Liver (tissue), 8 donors: ENCODE measurements at regions not wholly inside any gene's neighbourhood (a gene's known extent, or its start where the extent isn't known, plus 50 kb on each side); places are given as distances from the start of the nearest gene placed in this dataset.
A peak's percentile ranks its signal among the peaks of the same experiment; 100 is the strongest.

Experiments used
- DNase-seq: peaks from one replicate; pipeline ENCODE4 v3.0.0-alpha.2; 2017; ENCODE audit warnings: low spot score
- H3K27ac ChIP-seq, 2 donors: one replicate each; pipeline ENCODE4 v1.7.0; 2013; ENCODE audit warnings: inconsistent platforms in 2 of 2, low read length in 2 of 2, control low read depth in 1 of 2, low read depth in 1 of 2, mild to moderate bottlenecking in 1 of 2
- H3K27me3 ChIP-seq, 4 donors: one replicate each; pipeline versions ENCODE4 v1.6.1 to v1.7.0; 2013; ENCODE audit warnings: low read length in 3 of 4, inconsistent platforms in 1 of 4, mild to moderate bottlenecking in 1 of 4, moderate library complexity in 1 of 4; ENCODE audit not compliant: control insufficient read depth in 4 of 4, insufficient read depth in 4 of 4
- H3K36me3 ChIP-seq, 4 donors: one replicate each; pipeline versions ENCODE4 v1.6.1 to v1.7.0; 2013; ENCODE audit warnings: low read length in 3 of 4, mild to moderate bottlenecking in 3 of 4, low read depth in 1 of 4, moderate library complexity in 1 of 4; ENCODE audit not compliant: control insufficient read depth in 4 of 4, insufficient read depth in 3 of 4
- H3K4me1 ChIP-seq, 4 donors: one replicate each; pipeline versions ENCODE4 v1.6.1 to v1.7.0; 2013; ENCODE audit warnings: low read length in 3 of 4, mild to moderate bottlenecking in 3 of 4, moderate library complexity in 1 of 4; ENCODE audit not compliant: control insufficient read depth in 4 of 4, insufficient read depth in 4 of 4
- H3K4me3 ChIP-seq, 3 donors: one replicate each; pipeline versions ENCODE4 v1.6.1 to v1.7.0; 2013; ENCODE audit warnings: low read length in 3 of 3, control low read depth in 1 of 3, low read depth in 1 of 3, mild to moderate bottlenecking in 1 of 3
- H3K9ac ChIP-seq, 2 donors: one replicate each; pipeline ENCODE4 v1.7.0; 2013; ENCODE audit warnings: low read length in 2 of 2, mild to moderate bottlenecking in 2 of 2, moderate library complexity in 2 of 2, control low read depth in 1 of 2, low read depth in 1 of 2
- H3K9me3 ChIP-seq, 4 donors: one replicate each; pipeline versions ENCODE4 v1.6.1 to v1.7.0; 2013; ENCODE audit warnings: low read length in 3 of 4; ENCODE audit not compliant: control insufficient read depth in 4 of 4
- ATF3 ChIP-seq: IDR thresholded peaks from 2 replicates; pipeline ENCODE4 v1.6.1; 2016; ENCODE audit warnings: antibody characterized with exemption
- CTCF ChIP-seq: fragments of 150-350 bp; IDR thresholded peaks from 2 replicates; pipeline ENCODE4 v1.5.1; 2017; ENCODE audit warnings: improper control_type of control experiment, low read depth, low read length; ENCODE audit not compliant: missing input control
- FOXA2 ChIP-seq: IDR thresholded peaks from 2 replicates; pipeline ENCODE4 v1.6.1; 2016; ENCODE audit warnings: antibody characterized with exemption
- HNF4A ChIP-seq, 2 donors: conservative IDR thresholded peaks; 2 replicates each; pipeline ENCODE4 v1.6.1; 2016; ENCODE audit warnings: antibody characterized with exemption in 2 of 2, mild to moderate bottlenecking in 2 of 2
- HNF4G ChIP-seq: IDR thresholded peaks from 2 replicates; pipeline ENCODE4 v1.6.1; 2016; ENCODE audit warnings: antibody characterized with exemption
- JUND ChIP-seq, 2 donors: IDR thresholded peaks; 2 replicates each; pipeline ENCODE4 v1.6.1; 2016; ENCODE audit warnings: antibody characterized with exemption in 2 of 2
- MAX ChIP-seq: IDR thresholded peaks from 2 replicates; pipeline ENCODE4 v1.6.1; 2016; ENCODE audit warnings: antibody characterized with exemption
- NR2F2 ChIP-seq: IDR thresholded peaks from 2 replicates; pipeline ENCODE4 v1.6.1; 2016; ENCODE audit warnings: antibody characterized with exemption
- RAD21 ChIP-seq, 2 donors: IDR thresholded peaks; 2 replicates each; pipeline ENCODE4 v1.6.1; 2016; ENCODE audit warnings: antibody characterized with exemption in 2 of 2, mild to moderate bottlenecking in 2 of 2
- REST ChIP-seq: IDR thresholded peaks from 2 replicates; pipeline ENCODE4 v1.6.1; 2016; ENCODE audit warnings: antibody characterized with exemption, mild to moderate bottlenecking
- RXRA ChIP-seq, 2 donors: IDR thresholded peaks; 2 replicates each; pipeline ENCODE4 v1.6.1; 2017 to 2018; ENCODE audit warnings: antibody characterized with exemption in 2 of 2, mild to moderate bottlenecking in 1 of 2
- SP1 ChIP-seq: IDR thresholded peaks from 2 replicates; pipeline ENCODE4 v1.6.1; 2018; ENCODE audit warnings: antibody characterized with exemption, mild to moderate bottlenecking
- TAF1 ChIP-seq: conservative IDR thresholded peaks from 2 replicates; pipeline ENCODE4 v1.6.1; 2016; ENCODE audit warnings: antibody characterized with exemption, mild to moderate bottlenecking
- YY1 ChIP-seq: IDR thresholded peaks from 2 replicates; pipeline ENCODE4 v1.6.1; 2016; ENCODE audit warnings: antibody characterized with exemption, mild to moderate bottlenecking
- WGBS: extraction: QIAGEN DNeasy Blood & Tissue Kit; methylation state at CpG from one replicate; pipeline ENCODE4 v1.1.7; 2013; 5-methylcytosine and 5-hydroxymethylcytosine counted together
- donor health status: healthy.
- donor health status: healthy.
- donor health status: healthy.
- donor health status: healthy.
- donor health status: healthy.

GRCh38 chr15:96851613-96852012, 521.1 kb downstream of the NR2F2 start:
- no peak for TF ChIP-seq NR2F2
- no peak for TF ChIP-seq TAF1
- no peak for TF ChIP-seq FOXA2
- TF ChIP-seq RAD21 (IDR thresholded peaks at IDR 0.05) = no peak
- no peak for TF ChIP-seq SP1
- TF ChIP-seq HNF4G = no peak
- no peak for TF ChIP-seq ATF3
- Histone ChIP-seq H3K9ac (no peak overlapping the region), H3K36me3 (no peaks in the 10 kb centered on the region), H3K27me3 (peaks cover 0 to 3% (median 0%) of the 10 kb centered on the region in 4 donors), H3K4me3 (no peak overlapping the region), H3K27ac (no peak overlapping the region), H3K9me3 (no peaks in the 10 kb centered on the region), H3K4me1 (no peaks in the 10 kb centered on the region)
- WGBS = 70% methylated on average over 3 of the region's 3 CpGs
- DNase-seq = no peak

GRCh38 chr15:96858694-96859093, 528.2 kb downstream of the NR2F2 start:
- 80% methylated on average over 9 of the region's 9 CpGs for WGBS
- Histone ChIP-seq H3K27ac (no peak overlapping the region), H3K4me1 (no peaks in the 10 kb centered on the region), H3K9me3 (no peaks in the 10 kb centered on the region), H3K27me3 (peaks cover 0 to 4% (median 1%) of the 10 kb centered on the region in 4 donors), H3K9ac (no peak overlapping the region), H3K4me3 (no peak overlapping the region), H3K36me3 (no peaks in the 10 kb centered on the region)
- no peak for DNase-seq
- no peak for TF ChIP-seq RXRA (IDR thresholded peaks at IDR 0.05)
- TF ChIP-seq NR2F2 = no peak
- TF ChIP-seq YY1 = no peak
- TF ChIP-seq TAF1 = no peak
- TF ChIP-seq CTCF = no peak
- TF ChIP-seq FOXA2 = no peak
- TF ChIP-seq REST = no peak

GRCh38 chr15:96860741-96861140, 530.2 kb downstream of the NR2F2 start:
- no peaks in the 10 kb centered on the region for H3K4me1 ChIP-seq
- no peaks in the 10 kb centered on the region for H3K36me3 ChIP-seq
- whole genome bisulfite sequencing = 54% methylated on average over 4 of the region's 4 CpGs
- DNase-seq = no peak
- no peak overlapping the region for H3K9ac ChIP-seq
- no peak overlapping the region for H3K4me3 ChIP-seq
- peak; percentile 16 for TF ChIP-seq CTCF
- no peak for TF ChIP-seq MAX
- TF ChIP-seq HNF4A (conservative IDR thresholded peaks at IDR 0.05) = no peak
- no peak for TF ChIP-seq JUND (IDR thresholded peaks at IDR 0.05)
- TF ChIP-seq RAD21 (IDR thresholded peaks at IDR 0.05) = peak; percentile 35 to 39
- H3K27ac ChIP-seq = no peak overlapping the region
- peaks cover 0 to 6% (median 1%) of the 10 kb centered on the region in 4 donors for H3K27me3 ChIP-seq
- H3K9me3 ChIP-seq = no peaks in the 10 kb centered on the region
